ENCODE measurements at regions not wholly inside any gene's neighbourhood (a gene's known extent, or its start where the extent isn't known, plus 50 kb on each side); places are given as distances from the start of the nearest gene placed in this dataset.

GRCh38 chr7:68063171-68063570 lies 1066.5 kb downstream of the TYW1 start:
- Histone ChIP-seq H3K27ac (ENCODE audit: low read depth) (no peak overlapping the region), H3F3A (replicated peaks; ENCODE audit: low read depth) (no peaks in the 10 kb centered on the region), H3K4me3 (no peak overlapping the region), H3K79me2 (replicated peaks; ENCODE audit: insufficient read depth) (no peaks in the 10 kb centered on the region), H3K4me1 (ENCODE audit: insufficient read depth) (no peaks in the 10 kb centered on the region), H3K9me2 (ENCODE audit: insufficient read depth) (no peaks in the 10 kb centered on the region), H3K4me2 (no peak overlapping the region), H2AFZ (no peak overlapping the region), H3K27me3 (ENCODE audit: insufficient read depth) (no peaks in the 10 kb centered on the region), H3K36me3 (ENCODE audit: insufficient read depth) (no peaks in the 10 kb centered on the region; the same call in 1 of the 2 replicates), H4K20me1 (replicated peaks; ENCODE audit: insufficient read depth) (no peaks in the 10 kb centered on the region)
- DNase-seq (ENCODE audit: low spot score) (peak; percentile 21), ATAC-seq (no peak)
- TF ChIP-seq CTCF (conservative IDR thresholded peaks at IDR 0.05; ENCODE audit: low read depth in 2 of 2): peak; percentile 39 to 42; a peak in 3 of 4 replicates
- TF ChIP-seq CREB1 (CRISPR knock-in tag; IDR thresholded peaks at IDR 0.05; ENCODE audit: low read depth): no peak
- Mint-ChIP-seq H3K27me3 (ENCODE audit: insufficient read depth, low read depth, poor library complexity) (peaks cover 2% of the 10 kb centered on the region), H3K27ac (no peak overlapping the region), H3K9me3 (peaks cover 98% of the 10 kb centered on the region), H3K4me1 (no peaks in the 10 kb centered on the region), H3K4me3 (no peak overlapping the region), H3K36me3 (ENCODE audit: low read depth) (peaks cover 47% of the 10 kb centered on the region)

GRCh38 chr7:68065581-68065980 lies 1068.9 kb downstream of the TYW1 start:
- Mint-ChIP-seq H3K27me3 (ENCODE audit: insufficient read depth, low read depth, poor library complexity) (no peaks in the 10 kb centered on the region), H3K4me3 (no peak overlapping the region), H3K27ac (no peak overlapping the region), H3K36me3 (ENCODE audit: low read depth) (peaks cover 39% of the 10 kb centered on the region), H3K9me3 (peaks cover 95% of the 10 kb centered on the region), H3K4me1 (no peaks in the 10 kb centered on the region)
- Histone ChIP-seq H3K27ac (ENCODE audit: low read depth) (no peak overlapping the region), H4K20me1 (replicated peaks; ENCODE audit: insufficient read depth) (no peaks in the 10 kb centered on the region), H3F3A (replicated peaks; ENCODE audit: low read depth) (no peaks in the 10 kb centered on the region), H3K27me3 (ENCODE audit: insufficient read depth) (no peaks in the 10 kb centered on the region), H3K4me3 (no peak overlapping the region), H3K79me2 (replicated peaks; ENCODE audit: insufficient read depth) (no peaks in the 10 kb centered on the region), H3K36me3 (ENCODE audit: insufficient read depth) (no peaks in the 10 kb centered on the region; the same call in 1 of the 2 replicates), H2AFZ (no peak overlapping the region), H3K4me2 (no peak overlapping the region), H3K9me2 (ENCODE audit: insufficient read depth) (no peaks in the 10 kb centered on the region), H3K4me1 (ENCODE audit: insufficient read depth) (no peaks in the 10 kb centered on the region)
- DNase-seq (ENCODE audit: low spot score) (no peak), ATAC-seq (no peak)
- TF ChIP-seq ZNF331 (CRISPR knock-in tag; IDR thresholded peaks at IDR 0.05; ENCODE audit: low read depth) (no peak), EZH2 (IDR thresholded peaks at IDR 0.05; ENCODE audit: low read depth, unreplicated experiment) (no peak), POLR2AphosphoS5 (IDR thresholded peaks at IDR 0.05; ENCODE audit: low read depth) (no peak), STAT1 (IDR thresholded peaks at IDR 0.05; ENCODE audit: unreplicated experiment) (no peak), CREB1 (CRISPR knock-in tag; IDR thresholded peaks at IDR 0.05; ENCODE audit: low read depth) (no peak), ZNF114 (CRISPR knock-in tag; IDR thresholded peaks at IDR 0.05) (no peak), JUNB (IDR thresholded peaks at IDR 0.05; ENCODE audit: unreplicated experiment) (no peak), EZH2phosphoT487 (IDR thresholded peaks at IDR 0.05; ENCODE audit: unreplicated experiment) (no peak)

GRCh38 chr7:68067845-68068244 lies 1071.2 kb downstream of the TYW1 start:
- ATAC-seq: no peak
- H3F3A ChIP-seq (replicated peaks; ENCODE audit: low read depth): no peaks in the 10 kb centered on the region
- H3K4me1 ChIP-seq (ENCODE audit: insufficient read depth): no peaks in the 10 kb centered on the region
- no peaks in the 10 kb centered on the region for H3K27me3 Mint-ChIP-seq (ENCODE audit: insufficient read depth, low read depth, poor library complexity)
- no peaks in the 10 kb centered on the region for H4K20me1 ChIP-seq (replicated peaks; ENCODE audit: insufficient read depth)
- no peak overlapping the region for H3K4me2 ChIP-seq
- H3K79me2 ChIP-seq (replicated peaks; ENCODE audit: insufficient read depth): no peaks in the 10 kb centered on the region
- no peak overlapping the region for H2AFZ ChIP-seq
- no peak overlapping the region for H3K4me3 ChIP-seq
- no peaks in the 10 kb centered on the region for H3K9me2 ChIP-seq (ENCODE audit: insufficient read depth)
- H3K4me3 Mint-ChIP-seq: no peak overlapping the region
- H3K36me3 Mint-ChIP-seq (ENCODE audit: low read depth): peaks cover 48% of the 10 kb centered on the region
- no peaks in the 10 kb centered on the region for H3K27me3 ChIP-seq (ENCODE audit: insufficient read depth)
- no peak overlapping the region for H3K27ac ChIP-seq (ENCODE audit: low read depth)
- H3K9me3 Mint-ChIP-seq: peaks cover 94% of the 10 kb centered on the region
- H3K36me3 ChIP-seq (ENCODE audit: insufficient read depth): no peaks in the 10 kb centered on the region; the same call in 1 of the 2 replicates
- H3K27ac Mint-ChIP-seq: no peak overlapping the region
- no peaks in the 10 kb centered on the region for H3K4me1 Mint-ChIP-seq
- no peak for DNase-seq (ENCODE audit: low spot score)
- no peak for TF ChIP-seq JUNB (IDR thresholded peaks at IDR 0.05; ENCODE audit: unreplicated experiment)
- no peak for TF ChIP-seq ZNF462 (CRISPR knock-in tag; IDR thresholded peaks at IDR 0.05)
